ENCODE measurements at regions not wholly inside any gene's neighbourhood (a gene's known extent, or its start where the extent isn't known, plus 50 kb on each side); places are given as distances from the start of the nearest gene placed in this dataset.
"Not testable (repeated sequence)": the region's sequence is repeated elsewhere in the genome, so short reads cannot be mapped to it uniquely, and the experiment has no call there.

- DNase-seq (ENCODE audit: low read depth in 2 of 2) = no peak
Observed at GRCh38 chr1:65527190-65527589, 106.7 kb downstream of the LEPR start.

- DNase-seq (ENCODE audit: low read depth in 2 of 2) = no peak
Observed at GRCh38 chr1:65527707-65528503, 107.4 kb downstream of the LEPR start.

- no peak for DNase-seq (ENCODE audit: low read depth in 2 of 2)
Observed at GRCh38 chr1:65531972-65532570, 111.6 kb downstream of the LEPR start.

- no peak for DNase-seq (ENCODE audit: low read depth in 2 of 2)
Observed at GRCh38 chr1:65535981-65536380, 115.5 kb downstream of the LEPR start.

- DNase-seq (ENCODE audit: low read depth in 2 of 2) = no peak
Observed at GRCh38 chr1:65538086-65538485, 117.6 kb downstream of the LEPR start.

GRCh38 chr1:65538664-65539063 is 118.2 kb downstream of the LEPR start:
- DNase-seq (ENCODE audit: low read depth in 2 of 2) = no peak

GRCh38 chr1:65539266-65540131 is 119.0 kb downstream of the LEPR start:
- DNase-seq (ENCODE audit: low read depth in 2 of 2) = no peak

- no peak for DNase-seq (ENCODE audit: low read depth in 2 of 2)
Observed at GRCh38 chr1:65541161-65541560, 120.7 kb downstream of the LEPR start.

- no peak for DNase-seq (ENCODE audit: low read depth in 2 of 2)
Observed at GRCh38 chr1:65541865-65542264, 121.4 kb downstream of the LEPR start.

GRCh38 chr1:65542592-65542991 is 122.1 kb downstream of the LEPR start:
- not testable (repeated sequence) for DNase-seq (ENCODE audit: low read depth in 2 of 2)

GRCh38 chr1:65550306-65551010 is 130.0 kb downstream of the LEPR start:
- DNase-seq (ENCODE audit: low read depth in 2 of 2) = not testable (repeated sequence)

- not testable (repeated sequence) for DNase-seq (ENCODE audit: low read depth in 2 of 2)
Observed at GRCh38 chr1:65552484-65552883, 132.0 kb downstream of the LEPR start.

GRCh38 chr1:65554086-65554764 is 133.8 kb downstream of the LEPR start:
- not testable (repeated sequence) for DNase-seq (ENCODE audit: low read depth in 2 of 2)

- DNase-seq (ENCODE audit: low read depth in 2 of 2) = no peak
Observed at GRCh38 chr1:65554829-65555228, 134.4 kb downstream of the LEPR start.

GRCh38 chr1:65558215-65558614 is 137.7 kb downstream of the LEPR start:
- no peak for DNase-seq (ENCODE audit: low read depth in 2 of 2)

GRCh38 chr1:65564493-65564892 is 144.0 kb downstream of the LEPR start:
- no peak for DNase-seq (ENCODE audit: low read depth in 2 of 2)

- no peak for DNase-seq (ENCODE audit: low read depth in 2 of 2)
Observed at GRCh38 chr1:65568285-65568684, 147.8 kb downstream of the LEPR start.

- no peak for DNase-seq (ENCODE audit: low read depth in 2 of 2)
Observed at GRCh38 chr1:65572701-65573421, 152.4 kb downstream of the LEPR start.

GRCh38 chr1:65577278-65577677 is 156.8 kb downstream of the LEPR start:
- no peak for DNase-seq (ENCODE audit: low read depth in 2 of 2)

GRCh38 chr1:65577982-65578381 is 157.5 kb downstream of the LEPR start:
- DNase-seq (ENCODE audit: low read depth in 2 of 2) = not testable (repeated sequence)

- no peak for DNase-seq (ENCODE audit: low read depth in 2 of 2)
Observed at GRCh38 chr1:65581119-65581518, 160.7 kb downstream of the LEPR start.
